ENCODE measurements at regions not wholly inside any gene's neighbourhood (a gene's known extent, or its start where the extent isn't known, plus 50 kb on each side); places are given as distances from the start of the nearest gene placed in this dataset.

DNA sequence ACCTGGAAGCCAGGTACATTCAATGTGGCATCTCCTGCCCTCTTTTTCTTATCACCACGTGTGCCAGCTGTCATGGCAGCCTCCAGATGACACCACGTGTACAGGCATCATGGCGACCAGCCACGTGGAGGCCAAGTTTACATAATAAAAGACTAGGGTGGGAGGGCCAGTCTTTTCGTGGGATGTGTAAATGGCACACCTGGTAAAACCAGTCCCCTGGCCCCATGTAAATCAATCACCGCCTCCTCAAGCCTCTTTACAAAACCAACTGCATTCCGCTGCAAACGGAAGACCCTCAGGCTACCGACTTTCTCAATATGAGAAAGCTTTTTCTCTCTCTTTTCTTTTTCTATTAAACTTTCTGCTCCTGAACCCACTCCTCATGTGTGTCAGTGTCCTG is 65.1 kb upstream of the PHF14 start:
- TF ChIP-seq, protein P1, sequence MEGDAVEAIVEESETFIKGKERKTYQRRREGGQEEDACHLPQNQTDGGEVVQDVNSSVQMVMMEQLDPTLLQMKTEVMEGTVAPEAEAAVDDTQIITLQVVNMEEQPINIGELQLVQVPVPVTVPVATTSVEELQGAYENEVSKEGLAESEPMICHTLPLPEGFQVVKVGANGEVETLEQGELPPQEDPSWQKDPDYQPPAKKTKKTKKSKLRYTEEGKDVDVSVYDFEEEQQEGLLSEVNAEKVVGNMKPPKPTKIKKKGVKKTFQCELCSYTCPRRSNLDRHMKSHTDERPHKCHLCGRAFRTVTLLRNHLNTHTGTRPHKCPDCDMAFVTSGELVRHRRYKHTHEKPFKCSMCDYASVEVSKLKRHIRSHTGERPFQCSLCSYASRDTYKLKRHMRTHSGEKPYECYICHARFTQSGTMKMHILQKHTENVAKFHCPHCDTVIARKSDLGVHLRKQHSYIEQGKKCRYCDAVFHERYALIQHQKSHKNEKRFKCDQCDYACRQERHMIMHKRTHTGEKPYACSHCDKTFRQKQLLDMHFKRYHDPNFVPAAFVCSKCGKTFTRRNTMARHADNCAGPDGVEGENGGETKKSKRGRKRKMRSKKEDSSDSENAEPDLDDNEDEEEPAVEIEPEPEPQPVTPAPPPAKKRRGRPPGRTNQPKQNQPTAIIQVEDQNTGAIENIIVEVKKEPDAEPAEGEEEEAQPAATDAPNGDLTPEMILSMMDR (IDR thresholded peaks at IDR 0.05; ENCODE audit: poor library complexity, severe bottlenecking): no peak
- TF ChIP-seq, protein P2, sequence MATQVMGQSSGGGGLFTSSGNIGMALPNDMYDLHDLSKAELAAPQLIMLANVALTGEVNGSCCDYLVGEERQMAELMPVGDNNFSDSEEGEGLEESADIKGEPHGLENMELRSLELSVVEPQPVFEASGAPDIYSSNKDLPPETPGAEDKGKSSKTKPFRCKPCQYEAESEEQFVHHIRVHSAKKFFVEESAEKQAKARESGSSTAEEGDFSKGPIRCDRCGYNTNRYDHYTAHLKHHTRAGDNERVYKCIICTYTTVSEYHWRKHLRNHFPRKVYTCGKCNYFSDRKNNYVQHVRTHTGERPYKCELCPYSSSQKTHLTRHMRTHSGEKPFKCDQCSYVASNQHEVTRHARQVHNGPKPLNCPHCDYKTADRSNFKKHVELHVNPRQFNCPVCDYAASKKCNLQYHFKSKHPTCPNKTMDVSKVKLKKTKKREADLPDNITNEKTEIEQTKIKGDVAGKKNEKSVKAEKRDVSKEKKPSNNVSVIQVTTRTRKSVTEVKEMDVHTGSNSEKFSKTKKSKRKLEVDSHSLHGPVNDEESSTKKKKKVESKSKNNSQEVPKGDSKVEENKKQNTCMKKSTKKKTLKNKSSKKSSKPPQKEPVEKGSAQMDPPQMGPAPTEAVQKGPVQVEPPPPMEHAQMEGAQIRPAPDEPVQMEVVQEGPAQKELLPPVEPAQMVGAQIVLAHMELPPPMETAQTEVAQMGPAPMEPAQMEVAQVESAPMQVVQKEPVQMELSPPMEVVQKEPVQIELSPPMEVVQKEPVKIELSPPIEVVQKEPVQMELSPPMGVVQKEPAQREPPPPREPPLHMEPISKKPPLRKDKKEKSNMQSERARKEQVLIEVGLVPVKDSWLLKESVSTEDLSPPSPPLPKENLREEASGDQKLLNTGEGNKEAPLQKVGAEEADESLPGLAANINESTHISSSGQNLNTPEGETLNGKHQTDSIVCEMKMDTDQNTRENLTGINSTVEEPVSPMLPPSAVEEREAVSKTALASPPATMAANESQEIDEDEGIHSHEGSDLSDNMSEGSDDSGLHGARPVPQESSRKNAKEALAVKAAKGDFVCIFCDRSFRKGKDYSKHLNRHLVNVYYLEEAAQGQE (IDR thresholded peaks at IDR 0.05; ENCODE audit: borderline replicate concordance): no peak
- TF ChIP-seq EZH2 (IDR thresholded peaks at IDR 0.05; ENCODE audit: borderline replicate concordance, insufficient read depth, low read length, poor library complexity, severe bottlenecking) (no peak), POLR2AphosphoS5 (IDR thresholded peaks at IDR 0.05) (no peak), MXI1 (conservative IDR thresholded peaks at IDR 0.05; ENCODE audit: poor library complexity, severe bottlenecking) (no peak), RAD21 (conservative IDR thresholded peaks at IDR 0.05) (no peak), TAF1 (IDR thresholded peaks at IDR 0.05; ENCODE audit: low read depth) (no peak), EP300 (conservative IDR thresholded peaks at IDR 0.05; ENCODE audit: poor library complexity, severe bottlenecking) (no peak), SMC3 (conservative IDR thresholded peaks at IDR 0.05; ENCODE audit: poor library complexity) (no peak)

Measured in neural cell (in vitro differentiated cells).